ENCODE measurements at regions not wholly inside any gene's neighbourhood (a gene's known extent, or its start where the extent isn't known, plus 50 kb on each side); places are given as distances from the start of the nearest gene placed in this dataset.
"Not testable (repeated sequence)": the region's sequence is repeated elsewhere in the genome, so short reads cannot be mapped to it uniquely, and the experiment has no call there.

DNA sequence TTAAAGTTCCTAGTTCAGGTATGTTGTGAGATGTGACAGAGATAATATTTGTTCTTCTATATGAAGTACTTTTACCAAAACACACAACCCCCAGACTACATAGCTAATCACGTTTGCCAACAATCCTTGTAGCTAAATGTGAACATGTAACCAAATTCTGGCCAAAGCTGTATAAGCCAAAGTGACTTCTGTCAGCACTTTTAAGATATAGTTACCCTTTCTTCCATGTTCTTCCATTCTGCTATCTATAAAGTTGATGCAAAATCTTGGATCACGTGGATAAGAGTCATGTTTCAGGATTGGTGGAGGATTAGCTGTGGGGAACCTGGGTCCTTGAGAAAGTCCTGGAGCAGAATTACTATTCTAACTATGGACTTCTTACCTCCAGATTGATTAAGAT, 1366.6 kb downstream of the FSCB start:
- ChIA-PET POLR2A (no interaction called here), CTCF (interaction anchor here (0.7 kb wide), 1 partner anchor 1279 kb away, joined by 3 read pairs; no protein-coding TSS in a partner anchor)
- Histone ChIP-seq H3K9me3 (ENCODE audit: control insufficient read depth, insufficient read depth, low read depth, low read length) (no peaks in the 10 kb centered on the region), H3K27ac (ENCODE audit: extremely low read depth, low read depth, low read length) (no peak overlapping the region), H3K4me1 (ENCODE audit: control insufficient read depth, insufficient read depth, low read length) (no peaks in the 10 kb centered on the region), H3K4me3 (ENCODE audit: low read depth, low read length) (no peak overlapping the region), H3K36me3 (ENCODE audit: control insufficient read depth in 2 of 2, insufficient read depth in 1 of 2, low read length in 2 of 2) (no peaks in the 10 kb centered on the region)
- TF ChIP-seq ZIC2 (tag by site-specific recombination; IDR thresholded peaks at IDR 0.05) (no peak), OVOL3 (tag by site-specific recombination; IDR thresholded peaks at IDR 0.05) (no peak), ZNF184 (tag by site-specific recombination; IDR thresholded peaks at IDR 0.05) (no peak), ZSCAN30 (tag by site-specific recombination; IDR thresholded peaks at IDR 0.05) (no peak), ZNF544 (tag by site-specific recombination; IDR thresholded peaks at IDR 0.05) (no peak), ZNF561 (tag by site-specific recombination; IDR thresholded peaks at IDR 0.05; ENCODE audit: borderline replicate concordance) (no peak), MEIS1 (CRISPR knock-in tag; IDR thresholded peaks at IDR 0.05; ENCODE audit: borderline replicate concordance) (no peak), ZNF2 (tag by site-specific recombination; IDR thresholded peaks at IDR 0.05) (no peak), ZNF23 (tag by site-specific recombination; IDR thresholded peaks at IDR 0.05; ENCODE audit: borderline replicate concordance) (no peak)

DNA sequence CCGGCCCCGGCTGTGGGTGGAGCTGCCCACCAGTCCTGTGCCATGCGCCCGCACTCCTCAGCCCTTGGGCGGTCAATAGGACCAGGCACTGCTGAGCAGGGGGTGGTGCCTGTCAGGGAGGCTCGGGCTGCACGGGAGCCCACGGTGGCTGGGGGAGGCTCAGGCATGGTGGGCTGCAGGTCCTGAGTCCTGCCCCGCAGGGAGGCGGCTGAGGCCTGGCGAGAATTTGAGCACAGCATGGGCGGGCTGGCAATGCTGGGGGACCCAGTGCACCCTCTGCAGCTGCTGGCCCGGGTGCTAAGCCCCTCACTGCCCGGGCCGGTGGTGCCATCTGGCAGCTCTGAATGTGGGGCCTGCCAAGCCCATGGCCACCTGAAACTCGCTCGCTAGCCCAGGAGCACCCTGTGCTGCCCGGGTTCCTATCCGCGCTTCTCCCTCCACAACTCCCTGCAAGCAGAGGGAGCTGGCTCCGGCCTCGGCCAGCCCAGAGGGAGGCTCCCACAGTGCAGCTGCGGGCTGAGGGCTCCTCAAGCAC, 1371.1 kb downstream of the FSCB start:
- ChIA-PET CTCF (no interaction called here), POLR2A (no interaction called here)
- Histone ChIP-seq H3K4me3 (ENCODE audit: low read depth, low read length) (no peak overlapping the region), H3K9me3 (ENCODE audit: control insufficient read depth, insufficient read depth, low read depth, low read length) (no peaks in the 10 kb centered on the region), H3K36me3 (ENCODE audit: control insufficient read depth in 2 of 2, insufficient read depth in 1 of 2, low read length in 2 of 2) (no peaks in the 10 kb centered on the region), H3K27ac (ENCODE audit: extremely low read depth, low read depth, low read length) (no peak overlapping the region), H3K4me1 (ENCODE audit: control insufficient read depth, insufficient read depth, low read length) (no peaks in the 10 kb centered on the region)
- TF ChIP-seq ZNF23 (tag by site-specific recombination; IDR thresholded peaks at IDR 0.05; ENCODE audit: borderline replicate concordance) (no peak), ZNF76 (tag by site-specific recombination; IDR thresholded peaks at IDR 0.05; ENCODE audit: borderline replicate concordance, low read depth) (no peak), GLI2 (tag by site-specific recombination; IDR thresholded peaks at IDR 0.05; ENCODE audit: borderline replicate concordance, low read depth) (no peak), ZNF140 (tag by site-specific recombination; IDR thresholded peaks at IDR 0.05) (no peak), ZFP37 (tag by site-specific recombination; IDR thresholded peaks at IDR 0.05) (no peak), ZNF211 (tag by site-specific recombination; IDR thresholded peaks at IDR 0.05; ENCODE audit: low read depth) (no peak), ELK4 (IDR thresholded peaks at IDR 0.05; ENCODE audit: borderline replicate concordance, low read depth, low read length) (no peak)
- TF ChIP-seq, protein P1, sequence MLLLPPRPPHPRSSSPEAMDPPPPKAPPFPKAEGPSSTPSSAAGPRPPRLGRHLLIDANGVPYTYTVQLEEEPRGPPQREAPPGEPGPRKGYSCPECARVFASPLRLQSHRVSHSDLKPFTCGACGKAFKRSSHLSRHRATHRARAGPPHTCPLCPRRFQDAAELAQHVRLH (tag by site-specific recombination; IDR thresholded peaks at IDR 0.05), result no peak

DNA sequence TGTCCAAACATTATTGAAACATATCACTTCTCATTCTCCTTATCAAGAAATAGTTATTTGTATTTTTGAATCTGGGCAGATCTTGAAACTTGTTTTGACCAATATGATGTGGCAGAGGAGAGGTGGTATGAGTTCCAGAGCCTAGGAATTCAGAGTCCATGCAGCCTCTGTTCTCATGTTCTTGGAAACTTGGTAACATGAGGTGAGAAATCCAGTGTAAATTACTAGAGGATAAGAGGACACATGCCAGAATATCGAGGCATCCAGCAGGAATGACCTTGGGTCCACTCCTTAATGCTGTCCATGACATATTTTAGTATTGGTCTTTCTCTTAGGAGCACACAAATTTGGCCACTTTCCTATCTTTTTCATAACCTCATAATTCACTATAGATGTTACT, 1374.6 kb downstream of the FSCB start:
- no peaks in the 10 kb centered on the region for H3K36me3 ChIP-seq (ENCODE audit: control insufficient read depth in 2 of 2, insufficient read depth in 1 of 2, low read length in 2 of 2)
- TF ChIP-seq ZNF174 (tag by site-specific recombination; IDR thresholded peaks at IDR 0.05) (no peak), ZNF274 (IDR thresholded peaks at IDR 0.05; ENCODE audit: low read length) (no peak), ZNF274 (tag by site-specific recombination; IDR thresholded peaks at IDR 0.05; ENCODE audit: borderline replicate concordance) (no peak)
- H3K4me3 ChIP-seq (ENCODE audit: low read depth, low read length), result no peak overlapping the region
- ChIA-PET POLR2A (no interaction called here), CTCF (no interaction called here)
- no peaks in the 10 kb centered on the region for H3K4me1 ChIP-seq (ENCODE audit: control insufficient read depth, insufficient read depth, low read length)
- H3K27ac ChIP-seq (ENCODE audit: extremely low read depth, low read depth, low read length), result no peak overlapping the region
- H3K9me3 ChIP-seq (ENCODE audit: control insufficient read depth, insufficient read depth, low read depth, low read length), result no peaks in the 10 kb centered on the region

GRCh38 chr14:43128429-43128828, 1378.7 kb downstream of the FSCB start:
- CTCF ChIA-PET; POLR2A ChIA-PET; H3K4me1 ChIP-seq (ENCODE audit: control insufficient read depth, insufficient read depth, low read length); H3K4me3 ChIP-seq (ENCODE audit: low read depth, low read length); H3K36me3 ChIP-seq (ENCODE audit: control insufficient read depth in 2 of 2, insufficient read depth in 1 of 2, low read length in 2 of 2); H3K9me3 ChIP-seq (ENCODE audit: control insufficient read depth, insufficient read depth, low read depth, low read length); H3K27ac ChIP-seq (ENCODE audit: extremely low read depth, low read depth, low read length): not testable (repeated sequence)

Data from HEK293 (cell line).